HepG2 (cell line): ENCODE measurements at regions not wholly inside any gene's neighbourhood (a gene's known extent, or its start where the extent isn't known, plus 50 kb on each side); places are given as distances from the start of the nearest gene placed in this dataset.

ENCODE experiments used
- BORCS8-MEF2B ChIP-seq: sonication (generic); formaldehyde crosslinking; IDR thresholded peaks from 2 replicates; pipeline ENCODE4 v1.8.0; 2022; ENCODE audit warnings: mild to moderate bottlenecking, missing genetic modification reagents
- ETV5 ChIP-seq: IDR thresholded peaks from 2 replicates; pipeline ENCODE4 v1.6.1; 2018; ENCODE audit warnings: missing biosample characterization, missing genetic modification reagents, inconsistent platforms, borderline replicate concordance
- GPN1 ChIP-seq: sonication (generic); formaldehyde crosslinking; IDR thresholded peaks from 2 replicates; pipeline ENCODE4 v1.5.1; 2020; ENCODE audit warnings: missing genetic modification reagents, borderline replicate concordance
- HCFC1 ChIP-seq: fragments of 150-350 bp; IDR thresholded peaks from 2 replicates; pipeline ENCODE4 v1.6.1; 2014; ENCODE audit warnings: low read depth, low read length
- HMGXB3 ChIP-seq: sonication (generic); formaldehyde crosslinking; IDR thresholded peaks from 2 replicates; pipeline ENCODE4 v1.4.0; 2020; ENCODE audit warnings: missing genetic modification reagents, borderline replicate concordance
- MYPOP ChIP-seq: sonication (generic); formaldehyde crosslinking; IDR thresholded peaks from 2 replicates; pipeline ENCODE4 v1.8.1; 2023; ENCODE audit warnings: mild to moderate bottlenecking, moderate library complexity, missing genetic modification reagents
- POGK ChIP-seq: sonication (generic); formaldehyde crosslinking; conservative IDR thresholded peaks from 2 replicates; pipeline ENCODE4 v1.8.0; 2022; ENCODE audit warnings: mild to moderate bottlenecking, moderate library complexity, missing genetic modification reagents
- RCOR2 ChIP-seq: IDR thresholded peaks from 2 replicates; pipeline ENCODE4 v1.6.1; 2016; ENCODE audit warnings: missing biosample characterization, missing genetic modification reagents
- SMARCC2 ChIP-seq: fragments of 450-650 bp; IDR thresholded peaks from 2 replicates; pipeline ENCODE4 v1.6.1; 2017; ENCODE audit warnings: antibody characterized with exemption, mild to moderate bottlenecking
- SRSF9 ChIP-seq: fragments of 200-400 bp; formaldehyde crosslinking; IDR thresholded peaks from 2 replicates; pipeline ENCODE4 v1.6.1; 2018; ENCODE audit warnings: borderline replicate concordance, mild to moderate bottlenecking, low read depth, low read length; ENCODE audit not compliant: insufficient read depth, poor library complexity, severe bottlenecking
- SSRP1 ChIP-seq: IDR thresholded peaks from 2 replicates; pipeline ENCODE4 v1.6.1; 2016; ENCODE audit warnings: control low read depth
- TFE3 ChIP-seq: IDR thresholded peaks from 2 replicates; pipeline ENCODE4 v1.6.1; 2016
- ZHX2 ChIP-seq, 2 experiments: sonication (generic) in 1 of 2; formaldehyde crosslinking in 1 of 2; IDR thresholded peaks; 2 replicates each; pipeline versions ENCODE4 v1.6.1 to v1.9.0; 2014 to 2022; ENCODE audit warnings: antibody characterized with exemption in 1 of 2, borderline replicate concordance in 1 of 2, inconsistent platforms in 1 of 2, low read depth in 1 of 2, missing genetic modification reagents in 1 of 2
- ZKSCAN1 ChIP-seq: fragments of 150-350 bp; IDR thresholded peaks from 2 replicates; pipeline ENCODE4 v1.6.1; 2014; ENCODE audit warnings: low read length
- ZNF256 ChIP-seq: sonication (generic); formaldehyde crosslinking; conservative IDR thresholded peaks from 2 replicates; pipeline ENCODE4 v1.4.0; 2020; ENCODE audit warnings: missing genetic modification reagents

- TF ChIP-seq TFE3 (CRISPR knock-in tag) (peak; percentile 77), GPN1 (CRISPR knock-in tag) (no peak), HCFC1 (no peak), SSRP1 (no peak), POGK (CRISPR knock-in tag) (peak; percentile 54; the same call in 1 of the 2 replicates), ZHX2 (IDR thresholded peaks at IDR 0.05; ENCODE audit: low read depth) (no peak), ZHX2 (CRISPR knock-in tag; IDR thresholded peaks at IDR 0.05; ENCODE audit: borderline replicate concordance) (no peak), BORCS8-MEF2B (CRISPR knock-in tag) (no peak), SMARCC2 (no peak), ETV5 (CRISPR knock-in tag) (no peak; the same call in 1 of the 2 replicates), ZKSCAN1 (no peak), SRSF9 (no peak), ZNF256 (CRISPR knock-in tag) (no peak), HMGXB3 (CRISPR knock-in tag) (no peak), RCOR2 (CRISPR knock-in tag) (peak; percentile 83), MYPOP (CRISPR knock-in tag) (peak; percentile 57; the same call in 1 of the 2 replicates)
Observed at GRCh38 chr3:147184794-147185193, 221.5 kb downstream of the ZIC4 start (continued).
